Spinal cord (tissue), 10 donors: ENCODE measurements at regions not wholly inside any gene's neighbourhood (a gene's known extent, or its start where the extent isn't known, plus 50 kb on each side); places are given as distances from the start of the nearest gene placed in this dataset. TPM values are rescaled to one million over a fixed set of nuclear protein-coding genes. Genes with fewer than 3 reads are reported as not detected.
"Not testable (repeated sequence)": the region's sequence is repeated elsewhere in the genome, so short reads cannot be mapped to it uniquely, and the experiment has no call there.

Experiments used
- DNase-seq, 6 donors: peaks; one replicate each; pipeline versions ENCODE4 v3.0.0 to v3.0.0-alpha.2; 2013 to 2015; ENCODE audit warnings: low spot score in 6 of 6, low read depth in 4 of 6
- H3K27ac ChIP-seq: one replicate; pipeline ENCODE4 v1.5.1; 2013; ENCODE audit warnings: low read depth, low read length, control low read depth
- H3K27me3 ChIP-seq: one replicate; pipeline ENCODE4 v1.6.1; 2013; ENCODE audit warnings: low read length; ENCODE audit not compliant: control insufficient read depth, insufficient read depth
- H3K36me3 ChIP-seq: one replicate; pipeline ENCODE4 v1.6.1; 2013; ENCODE audit warnings: low read length; ENCODE audit not compliant: control insufficient read depth, insufficient read depth
- H3K4me1 ChIP-seq: one replicate; pipeline ENCODE4 v1.6.1; 2013; ENCODE audit warnings: low read length; ENCODE audit not compliant: control insufficient read depth, insufficient read depth
- H3K4me3 ChIP-seq: one replicate; pipeline ENCODE4 v1.5.1; 2013; ENCODE audit warnings: low read depth, low read length, control low read depth
- H3K9me3 ChIP-seq: one replicate; pipeline ENCODE4 v1.6.1; 2013; ENCODE audit warnings: low read length; ENCODE audit not compliant: control insufficient read depth, insufficient read depth
- WGBS: methylation state at CpG from one replicate; pipeline ENCODE4 v1.1.5; 2013; ENCODE audit warnings: missing lambda C conversion rate; ENCODE audit not compliant: insufficient coverage; 5-methylcytosine and 5-hydroxymethylcytosine counted together
- small RNA-seq: library from RNA; depleted of rRNA; stranded (forward); fragments of <200 nt; gene quantifications from one replicate; pipeline ENCODE3, GENCODE V24; 2014; ENCODE audit warnings: low replicate concordance
- donor health status: healthy.

DNA sequence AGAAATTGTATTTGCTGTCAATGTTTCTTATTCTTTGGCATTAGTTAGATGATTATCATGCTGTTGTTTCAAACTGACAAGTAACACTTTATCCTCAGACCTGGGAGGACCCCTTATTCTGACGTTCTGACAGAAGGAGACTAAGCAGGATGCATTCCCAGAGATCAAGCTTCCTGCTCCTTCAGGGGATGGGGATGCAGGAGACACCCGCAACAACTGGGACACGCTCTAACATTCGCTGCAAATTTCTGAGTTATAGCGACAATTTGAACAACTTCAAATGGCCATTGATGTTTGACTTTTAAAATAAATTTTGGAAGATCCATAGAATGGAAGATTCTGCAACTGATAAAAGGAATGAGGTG is 69.0 kb upstream of the ZNF184 start:
- WGBS, result 33% methylated on average over 4 of the region's 5 CpGs
- Histone ChIP-seq H3K27ac (no peak overlapping the region), H3K4me3 (no peak overlapping the region), H3K27me3 (peaks cover 87% of the 10 kb centered on the region), H3K36me3 (no peaks in the 10 kb centered on the region), H3K9me3 (no peaks in the 10 kb centered on the region), H3K4me1 (peaks cover 6% of the 10 kb centered on the region)
- no peak for DNase-seq

DNA sequence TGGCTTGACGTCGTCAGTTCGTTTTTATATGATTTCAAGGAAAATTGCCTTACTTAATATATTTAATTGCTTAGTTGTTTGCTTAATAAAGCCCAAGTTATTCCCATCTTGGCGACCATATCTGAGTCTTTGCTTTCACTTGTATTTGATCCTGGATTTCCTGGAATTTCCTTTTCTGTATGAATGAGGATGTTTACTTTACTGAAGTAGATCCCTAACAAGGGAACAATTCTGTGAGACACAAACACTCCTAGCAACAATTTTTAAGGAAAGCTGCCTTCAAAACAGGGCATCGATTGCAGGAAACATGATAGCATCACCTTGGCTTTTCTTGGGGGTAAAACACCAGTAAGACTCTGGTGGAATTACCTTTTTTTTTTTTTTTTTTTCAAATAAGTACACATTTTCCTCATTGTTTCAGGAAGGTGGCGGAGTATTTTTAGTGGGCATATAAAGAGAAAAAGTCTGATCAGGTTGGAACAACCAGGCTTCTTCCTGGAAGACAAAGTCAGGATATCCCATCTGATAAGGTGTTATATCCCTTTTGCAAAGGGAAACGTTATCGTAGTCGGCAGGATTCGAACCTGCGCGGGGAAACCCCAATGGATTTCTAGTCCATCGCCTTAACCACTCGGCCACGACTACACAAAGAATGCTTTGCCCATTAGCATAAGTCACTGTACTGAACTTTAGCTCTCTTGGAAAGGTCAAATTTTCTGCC is 68.5 kb upstream of the ZNF184 start:
- Histone ChIP-seq H3K4me1 (peaks cover 6% of the 10 kb centered on the region), H3K9me3 (no peaks in the 10 kb centered on the region), H3K36me3 (no peaks in the 10 kb centered on the region), H3K4me3 (no peak overlapping the region), H3K27ac (no peak overlapping the region), H3K27me3 (peaks cover 82% of the 10 kb centered on the region)
- WGBS, result 43% methylated on average over 4 of the region's 15 CpGs
- DNase-seq, result no peak

DNA sequence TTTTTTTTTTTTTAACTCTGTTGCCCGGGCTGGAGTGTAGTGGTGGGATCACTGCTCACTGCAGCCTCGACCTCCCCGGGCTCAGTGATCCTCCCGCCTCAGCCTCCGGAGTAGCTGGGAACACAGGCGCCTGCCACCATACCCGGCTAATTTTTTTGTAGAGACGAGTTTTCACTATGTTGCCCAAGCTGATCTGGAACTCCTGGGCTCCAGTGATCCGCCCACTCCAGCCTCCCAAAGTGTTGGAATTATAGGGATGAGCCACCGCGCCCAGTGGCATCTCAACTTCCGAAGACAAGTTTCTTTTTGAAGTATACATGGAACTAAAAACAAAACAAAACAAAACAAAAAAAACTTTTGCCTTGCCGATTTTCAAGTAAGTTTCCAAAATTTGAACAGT is 66.6 kb upstream of the ZNF184 start:
- DNase-seq, result no peak
- Histone ChIP-seq H3K4me3 (no peak overlapping the region), H3K36me3 (no peaks in the 10 kb centered on the region), H3K27ac (no peak overlapping the region), H3K27me3 (peaks cover 67% of the 10 kb centered on the region), H3K9me3 (no peaks in the 10 kb centered on the region), H3K4me1 (no peaks in the 10 kb centered on the region)
- 54% methylated on average over 7 of the region's 13 CpGs for WGBS

DNA sequence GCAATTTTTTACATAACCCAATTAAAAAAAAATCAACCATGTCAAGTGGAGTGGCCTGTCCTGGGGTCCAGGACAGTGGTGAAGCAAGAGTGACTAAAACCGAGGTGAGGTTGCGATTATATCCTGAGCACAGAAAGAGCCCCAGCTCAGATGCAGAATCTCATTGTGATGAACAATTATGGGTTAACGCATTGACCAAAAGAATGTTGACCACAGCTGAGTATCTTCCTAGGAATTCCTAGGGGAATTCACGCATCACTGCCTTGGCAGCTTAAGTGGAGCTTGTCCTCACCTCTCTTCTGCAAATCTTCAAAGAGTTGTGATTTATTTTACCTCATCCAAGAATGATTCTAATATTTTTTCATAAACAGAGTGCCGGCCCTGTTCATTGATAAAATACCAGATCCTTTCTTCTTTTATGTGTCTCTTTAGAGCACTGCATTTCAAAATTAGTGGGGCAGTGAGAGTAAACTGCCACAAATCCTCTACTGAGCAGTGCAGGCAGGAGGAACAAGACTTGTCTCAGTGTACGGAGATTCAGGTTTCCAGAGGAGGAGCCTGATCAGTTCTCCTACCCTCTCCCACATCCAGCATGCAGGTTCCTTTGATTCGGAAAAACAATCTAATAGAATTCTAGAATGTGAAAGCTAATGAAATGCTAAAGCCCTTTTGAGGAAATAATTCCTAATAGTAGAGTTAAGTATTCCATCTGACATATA is 60.1 kb upstream of the ZNF184 start:
- no peak for DNase-seq
- peaks cover 27% of the 10 kb centered on the region for H3K27me3 ChIP-seq
- H3K36me3 ChIP-seq, result no peaks in the 10 kb centered on the region
- 61% methylated on average over 4 of the region's 7 CpGs for WGBS
- no peaks in the 10 kb centered on the region for H3K9me3 ChIP-seq
- no peak overlapping the region for H3K4me3 ChIP-seq
- H3K27ac ChIP-seq, result no peak overlapping the region
- H3K4me1 ChIP-seq, result no peaks in the 10 kb centered on the region

DNA sequence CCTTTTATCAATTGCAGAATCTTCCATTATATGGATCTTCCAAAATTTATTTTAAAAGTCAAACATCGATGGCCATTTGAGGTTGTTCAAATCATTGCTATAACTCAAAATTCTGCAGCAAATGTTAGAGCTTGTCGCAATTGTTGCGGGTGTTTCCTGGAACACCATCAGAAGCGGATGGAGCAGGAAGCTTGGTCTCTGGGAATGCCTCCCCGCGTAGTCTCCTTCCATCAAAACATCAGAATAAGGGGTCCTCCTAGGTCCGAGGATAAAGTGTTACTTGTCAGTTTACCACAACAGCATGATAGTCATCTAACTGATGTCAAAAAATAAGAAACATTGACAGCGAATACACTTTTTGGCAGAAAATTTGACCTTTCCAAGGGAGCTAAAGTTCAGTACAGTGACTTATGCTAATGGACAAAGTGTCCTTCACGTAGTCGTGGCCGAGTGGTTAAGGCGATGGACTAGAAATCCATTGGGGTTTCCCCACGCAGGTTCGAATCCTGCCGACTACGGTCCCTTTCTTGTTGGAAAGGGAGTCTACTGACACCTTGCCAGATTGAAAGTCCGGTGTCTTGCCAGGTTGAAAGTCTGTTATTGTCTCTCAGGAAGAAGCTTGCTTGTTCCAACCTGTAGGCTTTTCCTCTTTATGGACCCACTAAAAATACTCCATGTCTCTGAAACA is 59.0 kb upstream of the ZNF184 start:
- 92% methylated on average over 13 of the region's 17 CpGs for WGBS
- DNase-seq, result no peak
- peaks cover 23% of the 10 kb centered on the region for H3K27me3 ChIP-seq
- no peaks in the 10 kb centered on the region for H3K9me3 ChIP-seq
- no peak overlapping the region for H3K27ac ChIP-seq
- H3K4me3 ChIP-seq, result no peak overlapping the region
- H3K4me1 ChIP-seq, result no peaks in the 10 kb centered on the region
- no peaks in the 10 kb centered on the region for H3K36me3 ChIP-seq

DNA sequence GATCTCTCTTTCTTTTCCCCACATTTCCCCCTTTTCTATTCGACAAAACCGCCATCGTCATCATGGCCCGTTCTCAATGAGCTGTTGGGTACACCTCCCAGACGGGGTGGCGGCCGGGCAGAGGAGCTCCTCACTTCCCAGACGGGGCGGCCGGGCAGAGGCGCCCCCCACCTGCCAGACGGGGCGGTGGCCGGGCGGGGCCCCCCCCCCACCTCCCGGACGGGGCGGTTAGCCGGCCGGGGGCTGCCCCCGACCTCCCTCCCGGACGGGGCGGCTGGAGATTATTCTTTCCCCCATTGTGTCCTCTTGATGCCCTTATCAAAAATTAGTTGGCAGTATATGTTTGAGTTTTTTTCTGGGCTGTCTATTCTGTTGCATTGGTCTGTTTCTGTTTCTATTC is 56.9 kb upstream of the ZNF184 start:
- H3K9me3 ChIP-seq, H3K4me1 ChIP-seq, H3K4me3 ChIP-seq, DNase-seq, H3K27ac ChIP-seq, H3K36me3 ChIP-seq: not testable (repeated sequence)
- no CpG with 5 or more reads among the region's 24 CpGs for WGBS
- peaks cover 19% of the 10 kb centered on the region for H3K27me3 ChIP-seq

DNA sequence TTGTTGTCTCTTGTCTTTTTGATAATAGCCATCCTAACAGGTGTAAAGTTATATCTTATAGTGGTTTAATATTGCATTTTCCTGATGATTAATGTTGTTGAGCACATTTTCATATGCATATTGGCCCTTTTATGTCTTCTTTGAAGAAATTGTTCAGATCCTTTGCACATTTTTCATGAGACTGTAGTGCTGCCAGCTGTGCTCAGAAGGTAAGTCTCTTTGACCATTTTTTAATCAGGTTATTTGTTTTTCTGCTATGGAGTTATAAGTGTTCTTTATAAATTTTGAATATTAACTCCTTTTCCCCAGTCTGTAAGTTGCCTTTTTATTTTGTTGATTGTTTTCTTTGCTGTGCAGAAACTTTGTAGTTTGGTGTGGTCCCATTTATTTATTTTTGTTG is 55.8 kb upstream of the ZNF184 start:
- Histone ChIP-seq H3K9me3 (no peaks in the 10 kb centered on the region), H3K27me3 (peaks cover 19% of the 10 kb centered on the region), H3K36me3 (no peaks in the 10 kb centered on the region), H3K4me3 (no peak overlapping the region), H3K27ac (no peak overlapping the region), H3K4me1 (no peaks in the 10 kb centered on the region)
- no peak for DNase-seq

Small RNA genes in the stretch of these regions (small RNA-seq; reads per million reads assigned to genes)
- gene AL031229.1 (not detected), gene HIST1H4PS1 (not detected), gene RNU6-471P (not detected)
